Right lobe of liver (tissue), 4 donors: ENCODE measurements at regions not wholly inside any gene's neighbourhood (a gene's known extent, or its start where the extent isn't known, plus 50 kb on each side); places are given as distances from the start of the nearest gene placed in this dataset.

ENCODE experiments used
- CTCF ChIP-seq, 4 donors: fragments of 200-600 bp in 3 of 4; fragments of 450-650 bp in 1 of 4; IDR thresholded peaks; one replicate each; pipeline versions ENCODE4 v1.5.1 to v1.8.0; 2016 to 2022; ENCODE audit warnings: antibody characterized with exemption in 4 of 4, mild to moderate bottlenecking in 2 of 4
- POLR2A ChIP-seq: fragments of 450-650 bp; IDR thresholded peaks from one replicate; pipeline ENCODE4 v1.6.1; 2017; ENCODE audit warnings: antibody characterized with exemption, mild to moderate bottlenecking
- donor health status: DM: no; HTN: no; CAD: no.
- donor health status: DM: no; HTN: no; CAD: no.
- donor health status: DM: no; HTN: yes; CAD: no.

GRCh38 chr16:16991711-16992110 is 479.0 kb downstream of the XYLT1 start:
- TF ChIP-seq CTCF (IDR thresholded peaks at IDR 0.05) (no peak), POLR2A (no peak)
